ENCODE measurements at regions not wholly inside any gene's neighbourhood (a gene's known extent, or its start where the extent isn't known, plus 50 kb on each side); places are given as distances from the start of the nearest gene placed in this dataset.
"Not testable (repeated sequence)": the region's sequence is repeated elsewhere in the genome, so short reads cannot be mapped to it uniquely, and the experiment has no call there.

DNA sequence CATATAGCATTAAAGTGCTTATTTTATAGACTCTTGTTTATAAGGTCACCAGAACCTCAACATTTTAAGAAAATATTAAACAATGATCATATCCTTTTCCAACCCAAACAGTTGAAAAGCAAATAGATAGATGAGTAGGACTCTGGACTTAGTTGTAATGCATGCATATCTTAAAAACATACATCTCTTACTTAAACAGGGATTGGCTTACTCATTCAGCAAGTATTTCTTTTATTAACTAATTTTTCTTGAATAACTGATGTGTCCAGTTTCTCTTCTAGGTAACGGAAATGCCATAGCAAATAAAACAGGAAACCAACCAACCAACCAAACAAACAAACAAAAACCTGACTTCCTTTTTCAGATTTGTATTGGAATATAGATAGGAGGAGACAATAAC, 70.9 kb upstream of the NBPF4 start:
- TF ChIP-seq CTCF (conservative IDR thresholded peaks at IDR 0.05; ENCODE audit: low read depth, low read length), result no peak
- no peak overlapping the region for H3K4me3 ChIP-seq (ENCODE audit: low read depth, low read length)
- no peak for DNase-seq (ENCODE audit: low read depth)

- DNase-seq (ENCODE audit: low read depth), result no peak
- TF ChIP-seq CTCF (conservative IDR thresholded peaks at IDR 0.05; ENCODE audit: low read depth, low read length), result peak; percentile 48
Observed at GRCh38 chr1:108316545-108316944, 72.7 kb upstream of the NBPF4 start.

DNA sequence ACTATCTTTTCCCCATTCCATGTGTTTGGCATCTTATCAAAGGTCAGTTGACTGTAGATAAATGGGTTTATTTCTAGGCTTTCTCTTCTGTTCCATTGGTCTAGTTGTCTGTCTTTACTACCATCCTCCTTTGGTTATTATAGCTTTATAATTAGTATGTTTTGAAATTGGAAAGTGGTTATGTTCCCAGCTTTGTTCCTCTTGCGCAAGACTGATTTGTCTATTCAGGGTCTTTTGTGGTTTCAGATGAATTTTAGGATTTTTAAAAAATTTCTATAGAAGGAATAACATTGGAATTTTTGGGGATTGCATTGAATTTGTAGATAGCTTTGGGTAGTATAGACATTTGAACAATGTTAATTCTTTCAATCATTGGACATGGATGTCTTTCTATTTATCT, 77.0 kb upstream of the NBPF4 start:
- H3K4me3 ChIP-seq (ENCODE audit: low read depth, low read length), result no peak overlapping the region
- DNase-seq (ENCODE audit: low read depth), result no peak
- TF ChIP-seq CTCF (conservative IDR thresholded peaks at IDR 0.05; ENCODE audit: low read depth, low read length), result no peak

More at GRCh38 chr1:108316545-108316944, 72.7 kb upstream of the NBPF4 start:
- H3K4me3 ChIP-seq (ENCODE audit: low read depth, low read length), result no peak overlapping the region

GRCh38 chr1:108325338-108325737, 81.5 kb upstream of the NBPF4 start:
- H3K4me3 ChIP-seq (ENCODE audit: low read depth, low read length); DNase-seq (ENCODE audit: low read depth): not testable (repeated sequence)

DNA sequence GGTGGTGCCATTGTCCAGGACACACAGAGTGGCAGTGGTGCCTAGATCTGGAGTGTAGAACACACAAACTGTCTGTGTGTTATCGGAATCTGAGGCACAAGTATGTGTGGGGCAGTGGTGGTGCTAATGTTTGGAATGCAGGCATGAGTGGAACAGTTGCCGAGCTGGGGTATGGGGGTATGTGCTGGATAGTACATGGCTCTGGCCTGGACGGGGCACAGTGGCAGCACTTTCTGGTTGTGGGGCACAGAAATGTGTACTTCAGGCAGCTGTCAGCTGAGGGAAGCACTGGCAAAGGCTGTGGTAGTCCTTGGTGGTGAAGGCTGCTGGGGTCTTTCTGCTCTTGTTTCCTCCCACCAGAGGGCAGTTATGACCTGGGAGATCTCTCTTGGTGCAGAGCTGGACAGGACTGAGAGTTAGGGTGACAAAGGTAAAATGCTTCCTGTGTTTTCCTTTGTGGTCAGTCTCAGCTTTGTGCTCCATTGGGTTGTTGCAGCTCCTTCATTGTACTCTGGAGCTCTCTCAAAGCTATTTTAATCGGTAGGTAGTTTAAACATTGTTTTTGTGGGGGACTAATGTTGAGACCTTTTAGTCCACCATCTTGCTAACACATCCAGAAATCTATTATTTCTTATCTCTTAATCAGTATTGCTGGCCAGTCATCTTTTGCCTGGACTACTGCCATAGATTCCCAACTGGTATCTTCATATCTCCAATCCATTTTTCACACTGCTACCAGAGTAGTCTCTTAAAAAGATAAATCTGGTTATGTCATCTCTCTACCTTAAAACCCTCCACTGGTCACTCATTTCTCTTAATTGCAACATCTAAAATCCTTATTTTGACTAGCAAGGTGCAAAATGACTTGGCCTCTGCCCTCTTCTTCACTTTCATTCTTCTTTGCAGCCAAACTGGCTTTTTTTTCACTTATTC, 83.9 kb upstream of the NBPF4 start:
- TF ChIP-seq CTCF (conservative IDR thresholded peaks at IDR 0.05; ENCODE audit: low read depth, low read length), result peak; percentile 41
- DNase-seq (ENCODE audit: low read depth), result no peak
- no peak overlapping the region for H3K4me3 ChIP-seq (ENCODE audit: low read depth, low read length)

DNA sequence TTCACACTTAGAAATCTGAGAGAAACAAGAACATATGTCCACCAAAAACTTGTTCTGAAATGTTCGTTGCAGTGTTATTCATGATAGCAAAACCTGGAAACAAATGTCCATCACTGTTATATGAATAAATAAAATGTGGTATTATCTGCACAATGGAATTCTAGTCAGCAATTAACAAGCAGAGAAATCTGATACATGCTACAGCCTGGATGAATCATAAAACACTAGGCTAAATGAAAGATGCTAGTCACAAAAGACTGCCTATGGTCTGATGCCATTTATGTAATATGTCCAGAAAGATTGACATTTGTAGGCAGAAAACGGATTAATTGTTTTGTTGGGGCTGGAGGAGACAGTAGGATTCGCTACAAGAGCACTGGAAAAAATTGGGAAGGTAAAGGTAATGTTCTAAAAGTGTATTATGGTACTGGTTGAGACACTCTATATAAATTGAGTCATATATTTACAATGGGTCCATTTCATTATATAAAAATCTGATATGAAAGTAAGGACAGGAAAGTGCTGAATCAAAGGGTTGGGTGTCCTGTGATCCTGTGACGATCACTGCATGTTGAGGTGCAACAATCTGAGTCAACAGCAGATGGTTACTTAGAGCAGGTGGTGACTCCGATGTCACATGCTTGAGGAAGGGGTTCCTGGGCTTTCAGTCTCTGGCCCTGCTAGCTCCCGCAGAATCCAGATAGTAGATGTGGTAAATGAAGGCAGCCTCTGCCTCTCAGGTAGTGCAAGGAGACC, 102.1 kb upstream of the NBPF4 start:
- no peak for TF ChIP-seq CTCF (conservative IDR thresholded peaks at IDR 0.05; ENCODE audit: low read depth, low read length)
- H3K4me3 ChIP-seq (ENCODE audit: low read depth, low read length), result no peak overlapping the region
- no peak for DNase-seq (ENCODE audit: low read depth)

DNA sequence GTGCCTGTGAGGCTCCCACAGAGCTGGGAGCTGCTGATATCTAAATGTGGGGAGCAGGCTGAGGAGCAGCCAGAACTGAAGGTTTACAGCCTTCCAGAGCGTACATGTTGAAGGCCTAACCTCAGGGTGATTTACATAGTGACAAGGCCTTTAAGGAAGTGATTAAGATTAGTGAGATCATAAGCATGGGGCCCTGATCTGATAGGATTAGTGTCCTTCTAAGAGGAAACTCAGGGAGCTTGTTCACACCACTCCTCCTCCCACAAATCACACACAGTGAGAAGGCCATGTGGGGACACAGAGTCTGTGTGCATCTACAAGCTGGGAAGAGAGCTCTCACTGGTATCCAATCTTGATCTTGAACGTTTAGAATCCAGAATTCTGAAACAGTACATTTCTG, 92.3 kb upstream of the NBPF6 start:
- TF ChIP-seq CTCF (conservative IDR thresholded peaks at IDR 0.05; ENCODE audit: low read depth, low read length), result no peak
- no peak overlapping the region for H3K4me3 ChIP-seq (ENCODE audit: low read depth, low read length)
- no peak for DNase-seq (ENCODE audit: low read depth)

DNA sequence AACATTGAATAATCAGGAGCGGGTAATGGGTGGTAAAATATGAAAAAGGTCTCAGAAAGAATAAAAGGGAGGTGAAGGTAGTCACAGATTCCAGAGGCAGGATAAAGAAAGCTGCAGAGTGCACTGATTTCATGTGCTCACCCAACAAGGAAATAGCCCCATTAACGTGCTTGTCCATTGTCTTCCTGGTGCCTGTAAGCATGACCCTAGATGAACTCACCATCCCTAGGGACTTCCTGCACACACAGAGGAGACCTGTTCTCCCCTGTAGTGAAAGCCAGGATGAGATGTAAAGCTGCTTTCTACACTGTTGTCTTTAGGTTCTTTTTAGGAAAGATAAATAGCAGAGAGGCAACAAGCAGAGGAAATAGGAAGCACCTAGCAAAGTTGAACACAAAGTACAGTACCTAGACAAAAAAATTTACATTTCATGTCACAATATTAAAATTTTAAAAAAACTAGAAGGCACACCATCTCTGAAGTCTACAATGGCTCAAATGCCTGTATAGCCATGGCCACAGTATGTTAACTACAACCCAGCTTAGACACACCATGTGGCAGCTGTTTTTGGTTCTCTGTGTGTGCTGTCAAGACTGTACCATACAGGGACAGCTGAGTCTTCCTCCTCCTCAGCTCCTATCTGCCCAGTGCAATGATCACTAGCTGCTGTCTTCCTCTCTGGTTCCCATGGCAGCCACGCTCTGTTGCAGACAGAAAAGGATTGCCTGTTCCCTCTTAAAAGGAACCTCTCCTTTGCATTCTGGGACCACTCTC, 69.9 kb upstream of the NBPF6 start:
- not testable (repeated sequence) for H3K4me3 ChIP-seq (ENCODE audit: low read depth, low read length); DNase-seq (ENCODE audit: low read depth)
